Epidermal melanocyte (primary cell): ENCODE measurements at regions not wholly inside any gene's neighbourhood (a gene's known extent, or its start where the extent isn't known, plus 50 kb on each side); places are given as distances from the start of the nearest gene placed in this dataset.
A peak's percentile ranks its signal among the peaks of the same experiment; 100 is the strongest.
"Not testable (repeated sequence)": the region's sequence is repeated elsewhere in the genome, so short reads cannot be mapped to it uniquely, and the experiment has no call there.

Source experiments
- DNase-seq: peaks from one replicate; pipeline ENCODE4 v3.0.0; 2011; ENCODE audit warnings: low spot score; ENCODE audit not compliant: insufficient read length

GRCh38 chr9:13942695-13943094 is 371.2 kb downstream of the NFIB start:
- no peak for DNase-seq

GRCh38 chr9:13942201-13942600 is 371.7 kb downstream of the NFIB start:
- DNase-seq = no peak

GRCh38 chr9:13941714-13942113 is 372.2 kb downstream of the NFIB start:
- DNase-seq = no peak

GRCh38 chr9:13939701-13940490 is 374.0 kb downstream of the NFIB start:
- DNase-seq = no peak

GRCh38 chr9:13939134-13939533 is 374.8 kb downstream of the NFIB start:
- peak; percentile 18 for DNase-seq

GRCh38 chr9:13934416-13934815 is 379.5 kb downstream of the NFIB start:
- no peak for DNase-seq

- DNase-seq = no peak
Observed at GRCh38 chr9:13933268-13933656, 380.7 kb downstream of the NFIB start.

- no peak for DNase-seq
Observed at GRCh38 chr9:13932528-13933267, 381.2 kb downstream of the NFIB start.

- DNase-seq = no peak
Observed at GRCh38 chr9:13929013-13929412, 384.9 kb downstream of the NFIB start.

- no peak for DNase-seq
Observed at GRCh38 chr9:13923381-13923780, 390.6 kb downstream of the NFIB start.

- DNase-seq = no peak
Observed at GRCh38 chr9:13920557-13920956, 393.4 kb downstream of the NFIB start.

- DNase-seq = no peak
Observed at GRCh38 chr9:13919401-13919800, 394.5 kb downstream of the NFIB start.

- DNase-seq = no peak
Observed at GRCh38 chr9:13917534-13917933, 396.4 kb downstream of the NFIB start.

GRCh38 chr9:13915591-13916301 is 398.2 kb downstream of the NFIB start:
- no peak for DNase-seq

GRCh38 chr9:13915131-13915530 is 398.8 kb downstream of the NFIB start:
- DNase-seq = no peak

GRCh38 chr9:13911473-13911872 is 402.5 kb downstream of the NFIB start:
- no peak for DNase-seq

GRCh38 chr9:13907842-13908241 is 406.1 kb downstream of the NFIB start:
- DNase-seq = not testable (repeated sequence)

- no peak for DNase-seq
Observed at GRCh38 chr9:13904746-13905145, 409.2 kb downstream of the NFIB start.

GRCh38 chr9:13904311-13904710 is 409.6 kb downstream of the NFIB start:
- no peak for DNase-seq

- DNase-seq = no peak
Observed at GRCh38 chr9:13902286-13903066, 411.5 kb downstream of the NFIB start.

- DNase-seq = no peak
Observed at GRCh38 chr9:13901176-13901575, 412.8 kb downstream of the NFIB start.
